GM12865 (cell line): ENCODE measurements at regions not wholly inside any gene's neighbourhood (a gene's known extent, or its start where the extent isn't known, plus 50 kb on each side); places are given as distances from the start of the nearest gene placed in this dataset.

ENCODE experiments used
- DNase-seq: peaks from one replicate; pipeline ENCODE4 v3.0.0; 2010; ENCODE audit warnings: low read depth
- H3K4me3 ChIP-seq: 2 replicates; pipeline ENCODE4 v1.5.1; 2011; ENCODE audit warnings: mild to moderate bottlenecking, low read depth, low read length, control low read depth
- TF ChIP-seq, protein P1 (sequence below): IDR thresholded peaks from 2 replicates; pipeline ENCODE4 v1.5.1; 2011; ENCODE audit warnings: low read length, control low read depth, low read depth, inconsistent platforms; ENCODE audit not compliant: insufficient read depth; ENCODE audit errors: missing control alignments

- H3K4me3 ChIP-seq, result no peak overlapping the region
- TF ChIP-seq, protein P1, sequence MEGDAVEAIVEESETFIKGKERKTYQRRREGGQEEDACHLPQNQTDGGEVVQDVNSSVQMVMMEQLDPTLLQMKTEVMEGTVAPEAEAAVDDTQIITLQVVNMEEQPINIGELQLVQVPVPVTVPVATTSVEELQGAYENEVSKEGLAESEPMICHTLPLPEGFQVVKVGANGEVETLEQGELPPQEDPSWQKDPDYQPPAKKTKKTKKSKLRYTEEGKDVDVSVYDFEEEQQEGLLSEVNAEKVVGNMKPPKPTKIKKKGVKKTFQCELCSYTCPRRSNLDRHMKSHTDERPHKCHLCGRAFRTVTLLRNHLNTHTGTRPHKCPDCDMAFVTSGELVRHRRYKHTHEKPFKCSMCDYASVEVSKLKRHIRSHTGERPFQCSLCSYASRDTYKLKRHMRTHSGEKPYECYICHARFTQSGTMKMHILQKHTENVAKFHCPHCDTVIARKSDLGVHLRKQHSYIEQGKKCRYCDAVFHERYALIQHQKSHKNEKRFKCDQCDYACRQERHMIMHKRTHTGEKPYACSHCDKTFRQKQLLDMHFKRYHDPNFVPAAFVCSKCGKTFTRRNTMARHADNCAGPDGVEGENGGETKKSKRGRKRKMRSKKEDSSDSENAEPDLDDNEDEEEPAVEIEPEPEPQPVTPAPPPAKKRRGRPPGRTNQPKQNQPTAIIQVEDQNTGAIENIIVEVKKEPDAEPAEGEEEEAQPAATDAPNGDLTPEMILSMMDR, result no peak
- DNase-seq, result no peak
Observed at GRCh38 chr7:41351091-41351490, 351.8 kb downstream of the INHBA start.

DNA sequence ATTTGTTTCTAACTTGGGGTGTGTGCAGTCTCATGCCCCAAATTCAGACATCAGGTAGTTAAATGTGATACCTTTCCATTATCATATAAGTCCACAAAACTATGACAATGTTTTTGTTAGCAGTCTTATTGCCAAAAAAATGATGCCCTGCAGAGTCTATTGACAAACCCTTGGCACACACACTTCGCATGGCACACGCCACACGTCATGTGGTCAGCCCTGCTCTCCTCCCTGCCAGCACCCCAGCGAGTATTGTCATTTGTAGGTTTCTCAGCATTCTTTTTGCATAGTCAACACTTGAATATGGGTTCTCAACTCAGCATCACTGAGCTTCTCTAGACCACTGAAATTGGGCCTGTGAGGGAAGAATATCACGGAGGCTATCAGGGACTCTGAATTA is 356.0 kb downstream of the INHBA start:
- DNase-seq, result no peak
- H3K4me3 ChIP-seq, result no peak overlapping the region
- TF ChIP-seq, protein P1, result no peak

GRCh38 chr7:41339913-41340676 is 362.8 kb downstream of the INHBA start:
- H3K4me3 ChIP-seq, result no peak overlapping the region
- DNase-seq, result no peak
- TF ChIP-seq, protein P1, result no peak

DNA sequence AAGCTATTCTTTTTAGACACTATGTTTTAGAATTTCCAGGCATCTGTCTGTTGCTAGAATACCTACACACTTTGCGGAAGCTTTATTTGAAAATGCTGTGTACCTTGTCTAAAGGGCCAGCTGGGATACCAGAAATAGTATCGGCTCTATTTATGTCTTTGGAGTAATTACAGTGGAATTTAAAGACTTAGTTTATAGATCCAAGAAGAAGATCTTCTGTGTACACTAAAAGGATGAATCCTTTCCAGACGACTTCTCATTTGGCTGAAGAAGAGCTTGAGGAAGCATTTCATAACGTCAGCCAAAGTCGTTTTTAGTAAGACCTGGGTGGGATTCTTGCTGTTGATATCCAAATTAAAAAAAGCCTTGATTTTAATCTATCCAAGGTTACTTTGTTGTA is 365.9 kb downstream of the INHBA start:
- no peak for DNase-seq
- H3K4me3 ChIP-seq, result no peak overlapping the region
- TF ChIP-seq, protein P1, result no peak

DNA sequence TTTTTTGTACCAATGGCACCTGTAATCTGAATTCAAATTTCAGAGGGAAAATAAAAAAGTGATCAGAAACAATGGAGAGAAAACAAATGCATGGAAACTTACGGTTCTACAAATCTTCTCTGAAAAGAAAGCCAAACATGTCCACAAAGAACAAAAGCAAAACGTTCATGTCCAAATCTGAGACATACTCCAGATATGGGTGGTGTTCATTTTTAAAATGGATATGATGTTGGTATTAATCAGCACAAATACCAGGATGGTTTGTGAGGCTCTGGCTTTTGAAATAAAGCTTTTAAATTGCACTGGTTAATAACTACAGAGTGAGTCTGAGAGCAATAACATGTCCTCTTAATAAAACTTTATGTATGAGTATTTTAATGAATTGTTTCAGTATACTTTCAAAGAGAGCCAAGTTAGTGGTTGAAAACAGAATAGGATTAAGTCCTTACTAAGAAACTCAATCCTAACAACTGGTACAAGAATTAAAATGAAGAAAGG is 366.4 kb downstream of the INHBA start:
- TF ChIP-seq, protein P1, result no peak
- DNase-seq, result no peak
- H3K4me3 ChIP-seq, result no peak overlapping the region

DNA sequence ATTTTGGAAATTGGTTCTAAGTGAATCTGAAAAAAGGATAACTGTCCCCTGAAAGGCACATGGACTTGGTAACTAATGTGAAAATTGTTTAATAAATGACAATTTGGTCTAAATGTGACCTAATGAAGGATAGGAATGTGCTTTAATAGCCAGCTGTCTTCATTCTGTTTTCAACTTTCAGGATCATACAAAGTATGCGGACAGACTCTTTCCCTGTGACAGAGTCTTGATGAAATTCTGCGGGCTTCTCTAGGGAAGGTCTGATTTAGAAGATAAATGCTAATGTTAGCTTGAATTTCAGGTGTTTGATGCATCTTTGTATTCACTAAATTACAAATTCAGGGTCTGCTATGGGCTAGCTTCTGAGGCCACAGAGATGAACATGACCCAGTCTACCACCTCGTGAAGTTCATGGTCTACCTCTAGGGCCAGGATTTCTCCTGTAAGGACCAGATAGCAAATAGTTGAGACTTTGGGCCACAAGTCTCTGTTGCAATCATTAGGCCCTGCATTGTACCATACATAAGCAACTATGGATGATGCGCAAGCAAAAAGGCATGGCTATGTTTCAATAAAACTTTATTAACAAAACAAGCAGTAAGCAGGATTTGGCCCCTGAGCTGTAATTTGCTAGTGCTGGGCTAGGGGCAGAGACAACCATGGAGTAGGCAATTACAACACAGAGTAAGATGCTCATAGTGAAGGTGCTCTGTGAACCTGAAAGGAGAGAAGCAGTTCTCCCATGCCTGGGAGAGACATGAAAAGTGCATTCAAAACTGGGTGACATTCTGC is 368.6 kb downstream of the INHBA start:
- H3K4me3 ChIP-seq, result no peak overlapping the region
- TF ChIP-seq, protein P1, result no peak
- no peak for DNase-seq
